Ishikawa (cell line): ENCODE measurements at regions not wholly inside any gene's neighbourhood (a gene's known extent, or its start where the extent isn't known, plus 50 kb on each side); places are given as distances from the start of the nearest gene placed in this dataset.

Experiments
- CEBPB ChIP-seq: IDR thresholded peaks from 2 replicates; pipeline ENCODE4 v1.6.1; 2012
- CREB1 ChIP-seq: IDR thresholded peaks from 2 replicates; pipeline ENCODE4 v1.6.1; 2012; ENCODE audit warnings: low read depth
- EP300 ChIP-seq: IDR thresholded peaks from 2 replicates; pipeline ENCODE4 v1.6.1; 2012; ENCODE audit warnings: borderline replicate concordance
- REST ChIP-seq: IDR thresholded peaks from 2 replicates; pipeline ENCODE4 v1.6.1; 2012; ENCODE audit warnings: low read depth, mild to moderate bottlenecking
- TEAD4 ChIP-seq: IDR thresholded peaks from 2 replicates; pipeline ENCODE4 v1.6.1; 2012
- YY1 ChIP-seq: IDR thresholded peaks from 2 replicates; pipeline ENCODE4 v1.6.1; 2012; ENCODE audit warnings: low read depth
- ZBTB7A ChIP-seq: IDR thresholded peaks from 2 replicates; pipeline ENCODE4 v1.6.1; 2012; ENCODE audit warnings: low read depth
- TF ChIP-seq, protein P1 (sequence below): IDR thresholded peaks from 2 replicates; pipeline ENCODE4 v1.6.1; 2012
- TF ChIP-seq, protein P2 (sequence below): IDR thresholded peaks from 2 replicates; pipeline ENCODE4 v1.6.1; 2012

DNA sequence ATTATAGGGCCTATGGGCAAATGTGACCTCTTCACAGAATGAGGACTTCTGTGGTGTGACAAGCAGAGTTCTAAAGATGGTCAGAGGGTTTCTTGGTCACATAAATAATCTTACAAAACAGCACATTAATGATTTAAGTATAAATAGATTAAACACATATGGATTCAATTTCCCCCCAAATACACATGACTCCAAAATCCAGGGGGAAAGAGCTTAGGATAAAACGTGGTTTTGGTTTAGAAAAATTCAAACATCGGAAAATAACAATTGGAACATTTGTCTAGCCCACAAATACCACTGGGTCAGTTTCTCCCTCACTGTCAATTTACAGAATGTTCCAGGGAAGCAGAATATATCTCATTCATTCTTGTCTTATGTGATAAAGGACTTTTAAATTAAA, 283.1 kb downstream of the COG6 start:
- TF ChIP-seq, protein P1, sequence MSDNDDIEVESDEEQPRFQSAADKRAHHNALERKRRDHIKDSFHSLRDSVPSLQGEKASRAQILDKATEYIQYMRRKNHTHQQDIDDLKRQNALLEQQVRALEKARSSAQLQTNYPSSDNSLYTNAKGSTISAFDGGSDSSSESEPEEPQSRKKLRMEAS: no peak
- TF ChIP-seq TEAD4 (no peak), REST (no peak), EP300 (no peak), CREB1 (no peak), YY1 (no peak), CEBPB (no peak), ZBTB7A (no peak)
- TF ChIP-seq, protein P2, sequence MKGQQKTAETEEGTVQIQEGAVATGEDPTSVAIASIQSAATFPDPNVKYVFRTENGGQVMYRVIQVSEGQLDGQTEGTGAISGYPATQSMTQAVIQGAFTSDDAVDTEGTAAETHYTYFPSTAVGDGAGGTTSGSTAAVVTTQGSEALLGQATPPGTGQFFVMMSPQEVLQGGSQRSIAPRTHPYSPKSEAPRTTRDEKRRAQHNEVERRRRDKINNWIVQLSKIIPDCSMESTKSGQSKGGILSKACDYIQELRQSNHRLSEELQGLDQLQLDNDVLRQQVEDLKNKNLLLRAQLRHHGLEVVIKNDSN: no peak
